M059J (cell line): ENCODE measurements at regions not wholly inside any gene's neighbourhood (a gene's known extent, or its start where the extent isn't known, plus 50 kb on each side); places are given as distances from the start of the nearest gene placed in this dataset.
"Not testable (repeated sequence)": the region's sequence is repeated elsewhere in the genome, so short reads cannot be mapped to it uniquely, and the experiment has no call there.

Experiments used
- DNase-seq: peaks from one replicate; pipeline ENCODE4 v3.0.0-alpha.2; 2012; ENCODE audit warnings: low read depth

DNA sequence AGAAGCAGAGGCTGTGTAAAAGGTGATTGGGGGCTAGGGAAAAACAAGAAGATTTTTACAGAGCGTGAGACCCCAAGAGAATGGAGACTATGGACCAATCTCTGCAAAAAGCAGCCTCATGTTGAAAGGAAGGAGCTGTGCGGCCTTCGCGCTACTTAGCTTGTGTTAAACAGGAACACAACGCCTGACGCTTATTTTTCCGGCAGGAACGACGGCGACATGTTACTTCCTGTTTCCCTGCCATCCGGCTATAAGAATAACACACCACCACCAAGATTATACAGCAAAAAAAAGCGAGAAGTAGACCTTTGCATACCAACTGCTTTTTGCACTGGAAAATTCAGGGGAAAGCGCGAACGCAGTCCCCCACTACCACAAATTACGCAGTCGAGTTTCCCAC, 272.7 kb downstream of the FAM72C start:
- no peak for DNase-seq

GRCh38 chr1:143698016-143698415, 273.8 kb downstream of the FAM72C start:
- peak; percentile 3 for DNase-seq

DNA sequence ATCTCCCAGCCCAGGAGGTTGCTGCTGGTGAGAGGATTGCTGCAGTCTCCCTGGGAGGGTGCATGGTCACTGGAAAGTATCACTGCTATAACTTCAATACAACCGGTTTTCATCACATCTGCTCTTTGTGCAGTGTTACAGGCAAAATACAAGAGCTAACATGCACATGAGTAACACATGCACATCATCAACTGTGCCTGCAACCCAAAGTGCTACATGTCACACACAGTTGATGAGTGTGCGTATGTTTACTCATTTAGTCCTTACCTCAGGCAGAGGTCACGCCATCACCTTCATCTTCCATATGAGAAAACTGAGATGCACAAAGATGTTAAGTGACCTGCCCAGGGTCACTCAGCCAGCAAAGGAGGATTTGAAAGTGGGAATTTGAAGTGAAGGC, 277.7 kb downstream of the FAM72C start:
- DNase-seq, result no peak

DNA sequence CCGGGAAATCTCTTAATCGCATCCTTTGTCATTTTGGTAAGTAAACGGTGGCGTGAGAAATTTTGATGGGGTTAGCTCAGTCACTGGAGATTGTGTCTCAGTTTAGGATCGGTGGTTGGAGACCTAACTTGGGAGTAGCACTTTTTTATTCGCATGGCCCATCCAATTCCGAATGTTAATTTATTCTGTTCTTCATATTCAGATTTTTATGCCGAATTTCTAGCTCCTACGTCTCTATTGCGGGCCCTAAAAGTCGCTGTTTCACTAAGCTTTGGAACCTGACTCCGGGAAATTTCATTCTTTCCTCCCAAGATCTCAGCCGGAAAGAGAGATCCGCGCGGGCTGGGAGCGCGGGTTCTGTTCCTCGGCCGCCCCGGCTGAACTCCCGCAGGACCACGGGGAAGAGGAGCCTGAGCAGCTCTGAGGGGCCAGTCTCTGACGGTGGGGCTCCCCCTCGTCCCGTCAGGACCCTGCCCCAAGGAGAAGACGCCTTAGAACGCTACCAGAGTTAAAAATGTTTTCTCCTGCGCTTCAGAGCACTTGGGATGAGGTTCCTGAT, 279.7 kb downstream of the FAM72C start:
- DNase-seq, result no peak

- DNase-seq, result no peak
These were observed 280.3 kb downstream of the FAM72C start for GRCh38 chr1:143691400-143691891.

DNA sequence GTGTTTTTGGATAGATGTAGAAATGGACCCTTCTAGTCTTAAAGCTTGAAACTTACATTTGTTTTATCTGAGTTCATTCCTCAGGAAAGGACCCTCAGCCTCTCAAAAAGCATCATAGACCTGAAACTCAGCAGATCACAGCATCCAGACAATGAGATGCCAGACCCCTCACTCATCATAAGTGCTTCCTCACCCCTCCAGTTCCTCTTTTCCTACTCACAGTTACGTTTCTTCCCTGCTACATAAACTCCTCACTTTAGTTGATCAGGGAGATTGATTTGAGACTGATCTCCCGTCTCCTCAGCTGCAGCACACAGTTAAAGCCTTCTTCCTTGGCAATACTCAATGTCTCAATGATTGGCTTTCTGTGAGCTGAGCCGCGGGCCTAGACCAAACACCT, 282.0 kb downstream of the FAM72C start:
- no peak for DNase-seq

GRCh38 chr1:143680304-143680703, 291.5 kb downstream of the FAM72C start:
- no peak for DNase-seq

GRCh38 chr1:143672983-143673382, 298.8 kb downstream of the FAM72C start:
- DNase-seq, result no peak

DNA sequence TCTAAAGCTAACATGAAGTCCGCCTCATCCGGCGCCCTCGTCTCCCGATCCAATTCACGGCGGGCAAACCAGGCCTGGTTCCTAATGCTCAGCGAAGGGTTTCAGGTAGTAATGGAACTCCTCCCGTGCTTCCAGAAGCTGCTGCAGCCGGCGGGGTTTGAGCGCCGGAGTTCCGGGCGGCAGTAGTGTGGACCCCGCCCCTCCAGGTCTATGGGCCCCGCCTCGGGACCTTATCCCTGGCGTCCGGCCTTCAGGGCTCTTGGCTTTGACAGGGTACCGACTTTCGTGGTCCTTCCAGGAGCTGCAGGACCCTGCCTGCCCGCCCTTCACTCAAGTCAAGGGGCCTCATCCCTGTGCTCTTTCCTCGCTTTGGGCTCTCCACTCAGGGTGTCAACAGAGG, 304.1 kb downstream of the FAM72C start:
- DNase-seq, result no peak

DNA sequence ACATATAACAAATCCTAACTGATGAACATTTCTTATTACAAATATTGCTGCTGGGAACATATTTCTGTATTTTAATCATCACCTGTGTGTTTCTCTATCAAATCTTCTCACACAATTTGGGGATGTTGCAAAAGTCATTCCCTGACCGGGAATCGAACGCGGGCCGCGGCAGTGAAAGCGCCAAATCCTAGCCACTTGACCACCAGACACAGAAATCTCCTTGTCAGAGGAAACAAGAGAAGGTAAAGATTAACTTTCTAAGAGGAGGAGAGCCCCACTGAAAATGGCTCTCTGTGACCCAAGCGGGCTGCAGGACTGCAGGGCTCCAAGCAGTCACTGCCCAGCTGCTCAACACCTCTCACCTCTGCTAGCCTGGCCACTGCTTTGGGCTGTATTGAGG, 304.9 kb downstream of the FAM72C start:
- DNase-seq, result no peak

DNA sequence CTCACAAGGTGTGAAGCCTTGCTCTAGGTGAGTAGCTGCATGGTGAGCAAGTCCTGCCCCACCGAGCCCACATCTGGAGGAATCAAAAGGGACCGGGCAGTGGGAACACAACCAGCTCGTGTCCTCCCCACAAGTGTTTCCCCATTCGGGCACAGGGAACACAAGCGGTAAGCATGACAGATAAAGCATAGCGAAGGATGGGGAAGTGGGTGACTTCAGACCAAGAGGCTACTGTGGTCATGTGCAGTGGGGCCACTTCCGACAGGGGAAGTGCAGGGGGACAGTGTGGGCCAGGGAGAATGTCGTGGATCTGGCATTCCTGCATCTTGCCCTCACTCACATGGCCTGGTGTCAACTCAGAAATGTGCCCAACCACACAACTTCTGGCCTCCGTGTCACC, 306.2 kb downstream of the FAM72C start:
- DNase-seq, result no peak

GRCh38 chr1:143663056-143663455, 308.7 kb downstream of the FAM72C start:
- DNase-seq, result not testable (repeated sequence)

- no peak for DNase-seq
These were observed 310.2 kb downstream of the FAM72C start for GRCh38 chr1:143661418-143662101.

- DNase-seq, result no peak
These were observed 311.3 kb downstream of the FAM72C start for GRCh38 chr1:143660354-143660941.

GRCh38 chr1:143653429-143653802, 318.4 kb downstream of the FAM72C start:
- no peak for DNase-seq

DNA sequence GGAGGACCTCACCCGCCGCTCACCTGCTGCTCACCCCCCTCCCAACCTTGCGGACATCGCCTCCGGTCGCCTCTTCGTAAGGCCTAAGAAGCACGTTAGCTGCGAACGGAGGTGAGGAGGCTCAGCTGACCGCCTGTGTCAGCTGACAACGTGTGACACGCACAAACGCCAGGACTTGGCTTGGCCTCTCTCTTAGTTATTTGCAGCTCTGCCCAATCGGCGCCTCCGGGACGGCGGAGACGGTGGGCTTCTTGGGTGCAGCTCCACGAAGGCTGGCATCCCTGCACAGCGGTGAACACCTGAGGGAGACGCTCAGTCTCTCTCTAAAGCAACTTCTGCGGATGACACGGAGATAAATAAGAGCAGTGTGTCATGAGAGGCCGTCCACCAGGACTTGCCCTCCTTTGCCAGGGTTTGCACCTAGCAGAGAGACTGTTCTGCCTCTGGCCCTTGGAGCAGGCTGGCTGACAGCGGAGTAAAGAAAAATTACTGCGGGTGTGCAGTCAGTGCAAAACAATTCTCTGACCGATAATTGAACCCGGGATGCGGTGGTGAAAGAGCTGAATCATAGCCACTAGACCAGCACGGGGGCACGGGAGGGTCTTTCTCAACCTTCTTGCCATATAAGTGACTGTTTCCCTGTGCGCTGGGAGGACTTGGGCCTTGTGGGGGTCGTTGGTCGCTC, 318.9 kb downstream of the FAM72C start:
- no peak for DNase-seq

DNA sequence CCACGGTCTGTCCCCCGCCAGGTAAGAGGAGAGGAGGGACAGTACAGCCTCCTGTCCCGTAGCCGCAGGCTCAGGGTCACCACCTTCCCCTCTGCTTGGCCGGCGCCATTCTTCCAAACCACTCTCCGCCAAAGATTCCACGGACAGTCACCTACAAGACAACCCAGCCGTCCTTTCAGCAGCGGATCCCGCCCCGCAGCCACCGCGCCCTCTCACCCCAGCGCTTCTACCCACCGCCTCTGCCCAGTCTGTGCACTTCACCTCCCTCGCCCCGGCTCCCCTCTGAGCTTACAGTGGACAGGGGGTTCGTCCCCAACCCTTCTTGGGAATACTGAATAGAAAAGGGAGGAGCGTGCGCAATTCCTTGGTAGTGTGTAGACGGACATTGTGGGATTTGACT, 319.6 kb downstream of the FAM72C start:
- no peak for DNase-seq

DNA sequence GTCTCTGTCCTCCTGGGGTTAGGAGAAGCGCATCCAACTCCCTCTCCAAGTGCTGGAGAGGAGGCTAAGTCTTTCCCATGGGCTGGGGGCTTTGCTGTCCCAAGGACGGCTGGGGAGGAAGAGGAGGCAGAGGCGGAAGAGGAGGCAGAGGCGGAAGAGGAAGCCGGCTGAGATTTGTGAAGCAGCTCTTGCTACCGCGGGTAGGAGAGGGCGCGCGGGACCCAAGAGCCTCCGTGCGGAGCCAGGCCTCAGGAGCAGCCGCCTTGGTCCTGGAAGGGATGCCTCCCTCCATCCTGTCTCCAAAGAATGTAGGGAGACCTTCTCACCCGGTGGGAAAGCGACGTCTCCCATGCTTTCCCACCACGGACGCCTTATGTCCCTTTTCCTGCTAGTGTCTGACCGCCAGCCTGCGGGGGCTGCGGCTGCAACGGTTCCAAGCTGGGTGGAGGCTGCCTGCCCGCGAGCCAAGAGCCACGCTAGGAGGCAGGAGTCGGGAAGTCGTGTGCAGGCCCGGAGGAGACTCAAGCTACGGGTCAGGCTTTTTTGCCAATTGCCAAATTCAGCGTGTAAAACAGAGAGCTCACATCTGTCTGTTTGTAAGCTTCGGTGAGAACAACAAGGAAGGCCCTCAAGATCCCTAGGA, 320.3 kb downstream of the FAM72C start:
- DNase-seq, result no peak

- DNase-seq, result not testable (repeated sequence)
These were observed 327.8 kb downstream of the FAM72C start for GRCh38 chr1:143644035-143644434.

- DNase-seq, result no peak
These were observed 328.5 kb downstream of the FAM72C start for GRCh38 chr1:143643148-143643885.

GRCh38 chr1:143625886-143626285, 345.9 kb downstream of the FAM72C start:
- DNase-seq, result no peak

- no peak for DNase-seq
These were observed 351.9 kb downstream of the FAM72C start for GRCh38 chr1:143619851-143620250.
